Tongue (tissue), 1 donor: ENCODE measurements at regions not wholly inside any gene's neighbourhood (a gene's known extent, or its start where the extent isn't known, plus 50 kb on each side); places are given as distances from the start of the nearest gene placed in this dataset.
"Not testable (repeated sequence)": the region's sequence is repeated elsewhere in the genome, so short reads cannot be mapped to it uniquely, and the experiment has no call there.

Source experiments
- DNase-seq: peaks from one replicate; pipeline ENCODE4 v3.0.0-alpha.2; 2015

GRCh38 chr11:87754685-87755084, 420.6 kb downstream of the RAB38 start:
- DNase-seq = no peak

GRCh38 chr11:87753143-87753542, 422.1 kb downstream of the RAB38 start:
- no peak for DNase-seq

GRCh38 chr11:87743007-87743406, 432.2 kb downstream of the RAB38 start:
- DNase-seq = no peak

- no peak for DNase-seq
These were observed 434.3 kb downstream of the RAB38 start for GRCh38 chr11:87740968-87741367.

GRCh38 chr11:87740451-87740850, 434.8 kb downstream of the RAB38 start:
- DNase-seq = no peak

GRCh38 chr11:87739766-87740165, 435.5 kb downstream of the RAB38 start:
- peak; percentile 31 for DNase-seq

GRCh38 chr11:87739261-87739660, 436.0 kb downstream of the RAB38 start:
- no peak for DNase-seq

- no peak for DNase-seq
These were observed 438.3 kb downstream of the RAB38 start for GRCh38 chr11:87736928-87737327.

- no peak for DNase-seq
These were observed 448.7 kb downstream of the RAB38 start for GRCh38 chr11:87726506-87726905.

GRCh38 chr11:87724358-87724757, 450.9 kb downstream of the RAB38 start:
- DNase-seq = no peak

GRCh38 chr11:87722756-87723565, 452.3 kb downstream of the RAB38 start:
- peak; percentile 14 for DNase-seq

GRCh38 chr11:87719326-87720073, 455.7 kb downstream of the RAB38 start:
- no peak for DNase-seq

- DNase-seq = peak; percentile 14
These were observed 462.4 kb downstream of the RAB38 start for GRCh38 chr11:87712802-87713202.

GRCh38 chr11:87712391-87712790, 462.9 kb downstream of the RAB38 start:
- no peak for DNase-seq

GRCh38 chr11:87703589-87703988, 471.7 kb downstream of the RAB38 start:
- not testable (repeated sequence) for DNase-seq

GRCh38 chr11:87675993-87676392, 499.2 kb downstream of the RAB38 start:
- DNase-seq = no peak

GRCh38 chr11:87666730-87667129, 508.5 kb downstream of the RAB38 start:
- no peak for DNase-seq

GRCh38 chr11:87662287-87662686, 513.0 kb downstream of the RAB38 start:
- no peak for DNase-seq

- DNase-seq = no peak
These were observed 514.1 kb downstream of the RAB38 start for GRCh38 chr11:87660926-87661660.

GRCh38 chr11:87659807-87660206, 515.4 kb downstream of the RAB38 start:
- no peak for DNase-seq

GRCh38 chr11:87645626-87646025, 529.6 kb downstream of the RAB38 start:
- DNase-seq = no peak

GRCh38 chr11:87639753-87640364, 535.4 kb downstream of the RAB38 start:
- no peak for DNase-seq

- no peak for DNase-seq
These were observed 540.2 kb downstream of the RAB38 start for GRCh38 chr11:87635001-87635400.
